Occipital lobe (tissue), 1 donor: ENCODE measurements at regions not wholly inside any gene's neighbourhood (a gene's known extent, or its start where the extent isn't known, plus 50 kb on each side); places are given as distances from the start of the nearest gene placed in this dataset.
"Not testable (repeated sequence)": the region's sequence is repeated elsewhere in the genome, so short reads cannot be mapped to it uniquely, and the experiment has no call there.

Source experiments
- DNase-seq: peaks from one replicate; lab custom pipeline; 2025; lab: John Stamatoyannopoulos, UW

GRCh38 chr5:18219241-18219640 lies 585.0 kb downstream of the TAF11L14 start:
- no peak for DNase-seq

DNA sequence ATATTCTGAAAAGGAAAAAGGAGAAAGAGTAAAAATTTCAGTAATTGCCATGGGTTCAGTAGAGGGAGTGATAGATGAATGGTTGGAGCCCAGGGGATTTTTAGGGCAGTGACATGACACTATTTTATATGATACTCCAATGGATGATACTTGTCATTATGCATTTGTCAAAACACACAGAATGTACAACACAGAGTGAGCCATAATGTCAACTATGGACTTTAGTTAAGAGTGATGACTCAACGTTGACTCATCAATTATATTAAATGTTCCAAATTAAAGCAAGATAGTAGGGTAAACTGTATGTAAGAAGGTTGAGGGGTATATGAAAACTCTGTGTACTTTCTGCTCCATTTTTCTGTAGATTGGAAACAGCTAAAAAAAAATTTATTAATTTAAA lies 586.4 kb downstream of the TAF11L14 start:
- DNase-seq = no peak

DNA sequence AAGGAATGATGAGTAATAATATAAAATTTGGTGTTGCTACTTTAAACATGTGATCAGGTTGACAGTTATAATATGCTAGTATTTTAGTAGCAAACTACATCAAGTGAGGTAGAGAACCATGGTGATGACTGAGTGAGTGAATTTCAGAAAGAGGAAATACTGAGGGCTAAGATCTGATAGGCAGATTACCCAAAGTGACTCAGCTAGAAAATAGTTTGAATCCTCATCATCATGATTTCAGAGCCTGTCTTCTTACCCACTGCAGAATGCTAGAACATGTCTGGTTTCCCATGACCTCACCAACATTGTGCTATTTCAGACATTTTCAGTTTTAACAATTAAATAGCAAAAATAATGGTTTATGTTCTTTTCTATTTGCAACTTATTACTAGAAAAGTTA lies 602.1 kb downstream of the TAF11L14 start:
- DNase-seq = no peak

DNA sequence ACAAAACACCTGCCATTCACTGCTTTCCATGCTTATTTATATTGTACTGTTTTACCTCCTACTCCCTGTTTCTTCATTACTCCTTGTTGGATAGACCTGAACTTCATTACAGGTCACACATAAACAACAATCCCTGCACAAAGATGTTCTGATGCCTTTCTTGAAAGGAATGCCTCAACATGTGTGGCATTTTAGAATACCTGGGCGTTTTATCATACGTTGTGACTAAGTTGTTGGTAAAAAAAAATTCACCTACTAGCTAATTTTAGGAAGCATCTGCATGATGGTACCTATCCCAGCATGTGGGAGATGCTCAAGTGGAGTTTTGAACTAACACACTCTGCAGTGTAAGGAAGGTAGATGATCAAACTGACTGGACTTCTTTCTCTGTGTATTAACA lies 604.1 kb downstream of the TAF11L14 start:
- no peak for DNase-seq

GRCh38 chr5:18240971-18241370 lies 606.7 kb downstream of the TAF11L14 start:
- no peak for DNase-seq

DNA sequence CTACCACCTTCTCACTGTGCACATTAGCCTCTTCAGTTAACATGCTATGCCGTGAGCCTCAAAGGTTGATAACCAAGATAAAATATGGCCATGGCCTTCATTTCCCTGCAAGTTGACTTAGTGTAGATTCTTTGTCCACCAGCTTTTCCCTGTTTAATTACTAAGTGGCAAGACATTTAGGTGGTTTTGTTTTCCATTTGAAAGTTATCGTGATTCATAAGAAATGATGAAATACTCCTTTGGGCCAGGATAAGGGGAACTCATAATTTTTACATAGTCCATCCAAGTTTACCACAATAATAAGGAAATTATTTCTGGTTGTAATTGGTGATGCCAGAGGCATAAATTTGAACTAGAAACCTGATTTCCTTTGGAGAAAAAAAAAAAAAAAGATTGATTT lies 609.6 kb downstream of the TAF11L14 start:
- DNase-seq = no peak

GRCh38 chr5:18244309-18244708 lies 610.0 kb downstream of the TAF11L14 start:
- DNase-seq = no peak

- DNase-seq = no peak
These were observed 618.3 kb downstream of the TAF11L14 start for GRCh38 chr5:18252559-18252958.

DNA sequence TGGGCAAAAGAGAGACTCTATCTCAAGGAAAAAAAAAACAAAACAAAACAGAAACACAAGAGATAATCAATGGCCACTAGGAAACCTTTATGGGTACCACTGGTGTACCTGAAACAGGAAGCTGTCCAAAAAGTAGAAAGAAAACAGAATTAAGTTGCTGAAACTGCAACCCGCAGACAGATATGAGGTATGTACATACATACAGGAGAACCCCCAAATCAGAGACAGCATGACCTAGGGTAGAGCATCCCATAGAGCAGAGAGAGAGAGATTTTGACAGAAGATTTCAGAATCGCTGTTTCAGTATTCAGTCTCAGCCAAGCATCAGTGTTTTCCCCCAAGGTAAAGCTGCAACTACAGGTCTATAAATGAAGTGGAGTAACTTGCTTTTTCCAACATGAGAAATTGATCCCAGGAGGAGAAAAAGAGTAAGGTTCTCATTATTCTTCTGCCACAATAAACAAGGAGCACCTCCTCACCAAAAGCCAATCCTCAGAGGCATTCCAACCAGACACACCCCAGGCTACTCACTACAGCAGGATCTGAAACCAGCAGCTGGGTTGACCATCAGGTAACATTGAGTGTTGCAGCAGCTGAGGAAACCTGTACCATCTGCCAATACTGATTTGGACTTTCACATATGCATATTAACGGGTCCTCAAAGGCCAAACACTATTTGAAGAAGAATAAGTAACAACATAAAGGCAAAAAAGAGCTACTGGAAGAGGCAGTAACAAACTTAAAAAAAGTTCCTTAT lies 630.0 kb downstream of the TAF11L14 start:
- DNase-seq = no peak

- DNase-seq = no peak
These were observed 636.5 kb downstream of the TAF11L14 start for GRCh38 chr5:18270635-18271338.

DNA sequence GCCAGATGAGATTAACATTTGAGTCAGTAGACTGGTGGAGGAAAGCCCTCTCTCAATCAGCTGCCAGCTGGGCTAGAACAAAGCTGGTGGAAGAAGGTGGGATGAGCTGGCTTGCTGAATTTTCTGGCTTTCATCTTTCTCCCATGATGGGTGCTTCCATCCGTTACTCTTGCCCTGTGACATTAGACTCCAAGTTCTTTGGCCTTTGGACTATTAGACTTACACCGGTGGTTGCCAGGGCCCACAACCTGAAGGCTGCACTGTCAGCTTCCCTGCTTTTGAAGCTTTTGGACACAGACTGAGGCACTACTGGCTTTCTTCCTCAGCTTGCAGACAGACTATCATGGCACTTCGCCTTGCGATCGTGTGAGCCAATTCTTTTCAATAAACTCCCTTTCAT lies 642.7 kb downstream of the TAF11L14 start:
- DNase-seq = no peak

DNA sequence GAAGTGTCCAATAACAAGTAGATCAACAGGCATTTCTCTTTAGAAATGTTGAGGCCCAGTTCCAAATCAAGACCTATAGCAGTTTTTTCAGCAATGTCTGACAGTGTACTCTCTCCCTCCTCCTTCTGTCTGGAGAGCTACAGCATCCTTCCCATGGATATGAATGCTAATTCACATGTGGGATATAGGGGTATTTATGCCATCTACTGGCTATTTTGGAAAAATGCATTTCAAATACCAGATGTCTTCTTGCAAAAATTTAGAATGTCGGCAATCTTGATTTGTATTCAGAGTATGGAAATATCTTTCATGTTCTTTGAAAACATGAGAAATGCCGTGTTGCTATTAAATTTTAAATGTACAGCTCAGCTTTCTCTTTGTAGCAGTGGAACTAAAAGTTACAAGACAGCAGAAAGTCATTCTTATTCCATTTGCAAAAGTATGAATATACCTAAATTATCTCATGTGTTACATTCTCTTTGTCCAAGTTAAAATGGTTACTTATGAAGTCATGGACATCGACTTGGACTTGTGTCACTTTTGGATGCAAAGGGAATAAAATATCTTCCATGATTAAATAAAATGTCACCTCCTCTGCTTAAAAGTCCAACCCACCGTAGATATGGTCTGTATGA lies 647.8 kb downstream of the TAF11L14 start:
- DNase-seq = no peak

- no peak for DNase-seq
These were observed 651.0 kb downstream of the TAF11L14 start for GRCh38 chr5:18285257-18285656.

- DNase-seq = no peak
These were observed 657.9 kb downstream of the TAF11L14 start for GRCh38 chr5:18292146-18292545.

DNA sequence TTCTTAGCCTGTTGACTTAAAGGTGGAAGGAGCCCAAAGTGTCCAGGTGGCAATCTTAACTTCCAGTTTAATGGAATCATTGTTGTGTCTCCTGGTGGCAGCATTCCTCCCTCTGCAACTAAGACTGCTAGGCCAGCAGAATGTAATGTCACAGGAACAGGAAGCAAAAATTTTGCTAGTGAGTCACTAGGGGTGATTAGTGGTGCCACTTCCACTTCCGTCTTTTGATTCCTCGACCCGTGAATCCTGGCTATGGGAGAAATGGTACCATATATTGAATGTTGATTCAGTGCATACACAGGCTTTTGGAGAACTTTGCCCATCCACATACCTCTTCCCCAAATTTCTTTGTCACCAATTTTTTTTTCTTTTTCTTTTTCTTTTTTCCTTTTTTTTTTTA lies 661.4 kb downstream of the TAF11L14 start:
- not testable (repeated sequence) for DNase-seq

DNA sequence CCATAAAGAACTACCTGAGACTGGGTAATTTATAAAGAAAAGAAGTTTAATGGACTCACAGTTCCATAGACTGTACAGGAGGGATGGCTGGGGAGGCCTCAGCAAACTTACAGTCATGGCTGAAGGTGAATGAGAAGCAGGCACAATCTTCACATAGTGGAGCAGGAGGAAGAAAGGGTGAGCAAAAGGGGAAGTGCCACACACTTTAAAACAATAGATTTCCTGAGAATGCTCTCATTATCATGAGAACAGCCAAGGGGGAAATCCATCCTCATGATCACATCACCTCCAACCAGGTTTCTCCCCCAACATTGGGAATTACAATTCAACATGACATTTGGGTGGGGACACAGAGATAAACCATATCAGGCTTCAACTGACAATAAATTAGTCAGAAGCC lies 664.9 kb downstream of the TAF11L14 start:
- no peak for DNase-seq

- no peak for DNase-seq
These were observed 671.1 kb downstream of the TAF11L14 start for GRCh38 chr5:18305288-18305924.

DNA sequence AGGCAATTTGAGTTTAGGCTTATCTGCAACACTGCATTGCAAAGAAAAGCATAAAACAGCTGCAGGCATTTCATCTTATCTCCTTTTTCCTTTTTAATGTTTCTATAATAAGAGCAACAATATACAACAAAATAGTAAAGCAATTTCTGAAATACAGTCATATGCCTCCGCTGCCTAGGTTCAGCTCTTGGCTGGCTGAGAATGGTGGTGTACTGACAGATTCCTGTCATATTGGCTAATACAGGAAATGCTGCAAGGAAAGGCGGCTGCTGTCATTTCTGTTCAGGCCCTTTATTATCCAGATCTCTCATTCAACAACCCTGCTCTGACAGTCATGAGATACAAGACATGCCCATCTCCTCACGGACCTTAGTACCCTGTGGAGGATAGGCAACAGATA lies 677.0 kb downstream of the TAF11L14 start:
- DNase-seq = no peak

DNA sequence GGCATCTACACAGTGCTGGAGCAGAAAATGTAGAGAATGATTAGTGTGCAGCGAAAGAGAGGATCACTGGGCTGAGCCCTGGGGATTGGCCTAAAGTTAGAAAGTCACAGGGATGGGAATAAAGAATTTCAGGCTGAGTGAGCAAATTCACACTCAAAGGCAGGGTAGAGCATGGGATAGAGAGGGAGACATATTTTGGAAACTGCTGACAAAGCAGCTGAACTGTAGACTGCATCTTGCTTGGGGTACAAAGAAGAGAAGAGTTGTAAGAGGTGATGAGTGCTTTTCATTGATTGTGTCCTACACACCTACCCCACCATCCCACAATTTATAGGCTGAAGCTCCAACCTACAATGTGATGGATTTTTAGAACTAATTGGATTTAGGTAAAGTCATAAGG lies 677.8 kb downstream of the TAF11L14 start:
- DNase-seq = no peak

DNA sequence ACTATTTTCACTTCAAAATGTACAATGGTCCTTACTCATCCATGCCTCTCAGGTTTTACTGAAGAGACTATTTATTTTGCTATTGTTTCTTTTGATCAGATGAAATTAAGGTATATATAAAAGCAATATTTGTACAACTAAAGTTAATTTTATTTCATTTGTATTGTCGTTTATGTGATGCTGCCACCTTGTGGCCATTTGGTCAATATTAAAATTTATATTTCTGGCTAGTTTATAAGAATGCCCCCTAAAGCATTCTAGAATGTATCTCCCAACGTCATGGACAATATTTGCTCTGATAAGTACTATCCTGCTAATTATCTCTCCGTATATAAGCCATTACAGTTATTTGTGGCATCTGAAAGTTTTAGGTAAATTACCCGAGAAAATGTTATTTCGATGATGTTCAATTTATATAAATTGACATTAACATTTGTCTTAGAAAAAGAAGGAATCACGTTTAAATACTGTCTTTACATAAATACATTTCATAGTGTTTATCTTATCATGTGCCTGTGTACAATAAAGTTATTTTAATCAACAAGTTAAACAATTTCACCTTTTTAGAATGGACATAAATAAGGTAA lies 680.0 kb downstream of the TAF11L14 start:
- DNase-seq = no peak

- no peak for DNase-seq
These were observed 687.1 kb downstream of the TAF11L14 start for GRCh38 chr5:18321262-18321942.
